ENCODE measurements at regions not wholly inside any gene's neighbourhood (a gene's known extent, or its start where the extent isn't known, plus 50 kb on each side); places are given as distances from the start of the nearest gene placed in this dataset.

GRCh38 chr14:101282418-101282817 is 278.9 kb upstream of the DIO3 start:
- no peak for TF ChIP-seq POLR2AphosphoS5 (IDR thresholded peaks at IDR 0.05; ENCODE audit: low read depth, low read length)
- no peak for TF ChIP-seq TAF1 (IDR thresholded peaks at IDR 0.05; ENCODE audit: low read depth, low read length)
- no peak for TF ChIP-seq POLR2A (IDR thresholded peaks at IDR 0.05; ENCODE audit: low read depth, low read length)
- TF ChIP-seq PAX5 (IDR thresholded peaks at IDR 0.05; ENCODE audit: insufficient read depth, low read length, severe bottlenecking) = no peak
- no peak for TF ChIP-seq POU2F2 (IDR thresholded peaks at IDR 0.05; ENCODE audit: low read depth, low read length)
- no peak for TF ChIP-seq SPI1 (IDR thresholded peaks at IDR 0.05; ENCODE audit: low read depth, low read length)
- DNase-seq (ENCODE audit: insufficient read length, low spot score) = no peak
- no peak for FAIRE-seq

GRCh38 chr14:101284711-101285110 is 276.6 kb upstream of the DIO3 start:
- TF ChIP-seq TAF1 (IDR thresholded peaks at IDR 0.05; ENCODE audit: low read depth, low read length) = no peak
- no peak for TF ChIP-seq POU2F2 (IDR thresholded peaks at IDR 0.05; ENCODE audit: low read depth, low read length)
- TF ChIP-seq SPI1 (IDR thresholded peaks at IDR 0.05; ENCODE audit: low read depth, low read length) = no peak
- TF ChIP-seq PAX5 (IDR thresholded peaks at IDR 0.05; ENCODE audit: insufficient read depth, low read length, severe bottlenecking) = no peak
- TF ChIP-seq POLR2A (IDR thresholded peaks at IDR 0.05; ENCODE audit: low read depth, low read length) = no peak
- no peak for TF ChIP-seq POLR2AphosphoS5 (IDR thresholded peaks at IDR 0.05; ENCODE audit: low read depth, low read length)
- no peak for DNase-seq (ENCODE audit: insufficient read length, low spot score)
- no peak for FAIRE-seq

GRCh38 chr14:101286271-101287018 is 274.9 kb upstream of the DIO3 start:
- no peak for FAIRE-seq
- no peak for DNase-seq (ENCODE audit: insufficient read length, low spot score)
- TF ChIP-seq POU2F2 (IDR thresholded peaks at IDR 0.05; ENCODE audit: low read depth, low read length) (no peak), POLR2AphosphoS5 (IDR thresholded peaks at IDR 0.05; ENCODE audit: low read depth, low read length) (no peak), TAF1 (IDR thresholded peaks at IDR 0.05; ENCODE audit: low read depth, low read length) (no peak), PAX5 (IDR thresholded peaks at IDR 0.05; ENCODE audit: insufficient read depth, low read length, severe bottlenecking) (no peak), POLR2A (IDR thresholded peaks at IDR 0.05; ENCODE audit: low read depth, low read length) (no peak), SPI1 (IDR thresholded peaks at IDR 0.05; ENCODE audit: low read depth, low read length) (no peak)

- no peak for DNase-seq (ENCODE audit: insufficient read length, low spot score)
- FAIRE-seq = no peak
- TF ChIP-seq POLR2A (IDR thresholded peaks at IDR 0.05; ENCODE audit: low read depth, low read length) (no peak), PAX5 (IDR thresholded peaks at IDR 0.05; ENCODE audit: insufficient read depth, low read length, severe bottlenecking) (no peak)
These were observed 272.7 kb upstream of the DIO3 start for GRCh38 chr14:101288436-101289229.

- TF ChIP-seq POLR2A (IDR thresholded peaks at IDR 0.05; ENCODE audit: low read depth, low read length) (no peak), PAX5 (IDR thresholded peaks at IDR 0.05; ENCODE audit: insufficient read depth, low read length, severe bottlenecking) (no peak), SPI1 (IDR thresholded peaks at IDR 0.05; ENCODE audit: low read depth, low read length) (no peak), POLR2AphosphoS5 (IDR thresholded peaks at IDR 0.05; ENCODE audit: low read depth, low read length) (no peak), TAF1 (IDR thresholded peaks at IDR 0.05; ENCODE audit: low read depth, low read length) (no peak), POU2F2 (IDR thresholded peaks at IDR 0.05; ENCODE audit: low read depth, low read length) (no peak)
- FAIRE-seq (no peak), DNase-seq (ENCODE audit: insufficient read length, low spot score) (no peak)
These were observed 272.0 kb upstream of the DIO3 start for GRCh38 chr14:101289230-101289690.

- no peak for TF ChIP-seq POLR2A (IDR thresholded peaks at IDR 0.05; ENCODE audit: low read depth, low read length)
- no peak for TF ChIP-seq POU2F2 (IDR thresholded peaks at IDR 0.05; ENCODE audit: low read depth, low read length)
- TF ChIP-seq SPI1 (IDR thresholded peaks at IDR 0.05; ENCODE audit: low read depth, low read length) = no peak
- TF ChIP-seq TAF1 (IDR thresholded peaks at IDR 0.05; ENCODE audit: low read depth, low read length) = no peak
- TF ChIP-seq POLR2AphosphoS5 (IDR thresholded peaks at IDR 0.05; ENCODE audit: low read depth, low read length) = no peak
- TF ChIP-seq PAX5 (IDR thresholded peaks at IDR 0.05; ENCODE audit: insufficient read depth, low read length, severe bottlenecking) = no peak
- FAIRE-seq = no peak
- no peak for DNase-seq (ENCODE audit: insufficient read length, low spot score)
These were observed 271.4 kb upstream of the DIO3 start for GRCh38 chr14:101289911-101290310.

- FAIRE-seq (no peak), DNase-seq (ENCODE audit: insufficient read length, low spot score) (no peak)
- TF ChIP-seq POU2F2 (IDR thresholded peaks at IDR 0.05; ENCODE audit: low read depth, low read length) (no peak), POLR2A (IDR thresholded peaks at IDR 0.05; ENCODE audit: low read depth, low read length) (no peak), TAF1 (IDR thresholded peaks at IDR 0.05; ENCODE audit: low read depth, low read length) (no peak), SPI1 (IDR thresholded peaks at IDR 0.05; ENCODE audit: low read depth, low read length) (no peak), PAX5 (IDR thresholded peaks at IDR 0.05; ENCODE audit: insufficient read depth, low read length, severe bottlenecking) (no peak), POLR2AphosphoS5 (IDR thresholded peaks at IDR 0.05; ENCODE audit: low read depth, low read length) (no peak)
These were observed 270.7 kb upstream of the DIO3 start for GRCh38 chr14:101290611-101291010.

- no peak for FAIRE-seq
- no peak for DNase-seq (ENCODE audit: insufficient read length, low spot score)
- TF ChIP-seq PAX5 (IDR thresholded peaks at IDR 0.05; ENCODE audit: insufficient read depth, low read length, severe bottlenecking) (no peak), POLR2AphosphoS5 (IDR thresholded peaks at IDR 0.05; ENCODE audit: low read depth, low read length) (no peak), TAF1 (IDR thresholded peaks at IDR 0.05; ENCODE audit: low read depth, low read length) (no peak), SPI1 (IDR thresholded peaks at IDR 0.05; ENCODE audit: low read depth, low read length) (no peak), POLR2A (IDR thresholded peaks at IDR 0.05; ENCODE audit: low read depth, low read length) (no peak), POU2F2 (IDR thresholded peaks at IDR 0.05; ENCODE audit: low read depth, low read length) (no peak)
These were observed 269.9 kb upstream of the DIO3 start for GRCh38 chr14:101291390-101291789.

- FAIRE-seq (no peak), DNase-seq (ENCODE audit: insufficient read length, low spot score) (no peak)
- no peak for TF ChIP-seq SPI1 (IDR thresholded peaks at IDR 0.05; ENCODE audit: low read depth, low read length)
- TF ChIP-seq TAF1 (IDR thresholded peaks at IDR 0.05; ENCODE audit: low read depth, low read length) = no peak
- no peak for TF ChIP-seq PAX5 (IDR thresholded peaks at IDR 0.05; ENCODE audit: insufficient read depth, low read length, severe bottlenecking)
- TF ChIP-seq POLR2AphosphoS5 (IDR thresholded peaks at IDR 0.05; ENCODE audit: low read depth, low read length) = no peak
- no peak for TF ChIP-seq POU2F2 (IDR thresholded peaks at IDR 0.05; ENCODE audit: low read depth, low read length)
- TF ChIP-seq POLR2A (IDR thresholded peaks at IDR 0.05; ENCODE audit: low read depth, low read length) = no peak
These were observed 268.8 kb upstream of the DIO3 start for GRCh38 chr14:101292448-101292847.
